ENCODE measurements at regions not wholly inside any gene's neighbourhood (a gene's known extent, or its start where the extent isn't known, plus 50 kb on each side); places are given as distances from the start of the nearest gene placed in this dataset.

GRCh38 chr15:93705753-93706455 is 525.5 kb upstream of the MCTP2 start:
- no peak for TF ChIP-seq CTCF (IDR thresholded peaks at IDR 0.05)
- H3K4me3 Mint-ChIP-seq = no peak overlapping the region
- no peak overlapping the region for H3K27ac Mint-ChIP-seq
- H3K4me1 Mint-ChIP-seq (ENCODE audit: low read depth) = peaks cover 42% of the 10 kb centered on the region
- no peak for DNase-seq
- peaks cover 9% of the 10 kb centered on the region for H3K9me3 Mint-ChIP-seq
- H3K36me3 Mint-ChIP-seq (ENCODE audit: low read depth) = peaks cover 5% of the 10 kb centered on the region; the same call in 1 of the 2 replicates
- H3K27me3 Mint-ChIP-seq (ENCODE audit: insufficient read depth) = peaks cover 2% of the 10 kb centered on the region; the same call in 1 of the 2 replicates

GRCh38 chr15:93703092-93703739 is 528.1 kb upstream of the MCTP2 start:
- DNase-seq = no peak
- H3K4me1 Mint-ChIP-seq (ENCODE audit: low read depth) = peaks cover 42% of the 10 kb centered on the region
- no peak overlapping the region for H3K4me3 Mint-ChIP-seq
- TF ChIP-seq CTCF (IDR thresholded peaks at IDR 0.05) = no peak
- peaks cover 5% of the 10 kb centered on the region; the same call in 1 of the 2 replicates for H3K36me3 Mint-ChIP-seq (ENCODE audit: low read depth)
- peaks cover 2% of the 10 kb centered on the region; the same call in 1 of the 2 replicates for H3K27me3 Mint-ChIP-seq (ENCODE audit: insufficient read depth)
- no peak overlapping the region for H3K27ac Mint-ChIP-seq
- H3K9me3 Mint-ChIP-seq = peaks cover 17% of the 10 kb centered on the region

- H3K4me3 Mint-ChIP-seq = no peak overlapping the region
- peaks cover 19% of the 10 kb centered on the region for H3K4me1 Mint-ChIP-seq (ENCODE audit: low read depth)
Observed at GRCh38 chr15:93700051-93700450, 531.3 kb upstream of the MCTP2 start.

GRCh38 chr15:93694033-93694432 is 537.3 kb upstream of the MCTP2 start:
- TF ChIP-seq CTCF (IDR thresholded peaks at IDR 0.05) = no peak
- H3K27me3 Mint-ChIP-seq (ENCODE audit: insufficient read depth) = no peaks in the 10 kb centered on the region; the same call in 1 of the 2 replicates
- H3K4me1 Mint-ChIP-seq (ENCODE audit: low read depth) = no peaks in the 10 kb centered on the region
- no peak overlapping the region for H3K27ac Mint-ChIP-seq
- DNase-seq = no peak
- H3K9me3 Mint-ChIP-seq = peaks cover 28% of the 10 kb centered on the region
- H3K36me3 Mint-ChIP-seq (ENCODE audit: low read depth) = no peaks in the 10 kb centered on the region
- H3K4me3 Mint-ChIP-seq = no peak overlapping the region

More at GRCh38 chr15:93700051-93700450, 531.3 kb upstream of the MCTP2 start:
- Mint-ChIP-seq H3K27me3 (ENCODE audit: insufficient read depth) (peaks cover 2% of the 10 kb centered on the region; the same call in 1 of the 2 replicates), H3K9me3 (peaks cover 38% of the 10 kb centered on the region), H3K36me3 (ENCODE audit: low read depth) (peaks cover 5% of the 10 kb centered on the region; the same call in 1 of the 2 replicates), H3K27ac (no peak overlapping the region)
- DNase-seq = no peak
- TF ChIP-seq CTCF (IDR thresholded peaks at IDR 0.05) = no peak

- no peak for TF ChIP-seq CTCF (IDR thresholded peaks at IDR 0.05)
- no peak for DNase-seq
- no peaks in the 10 kb centered on the region for H3K27me3 Mint-ChIP-seq (ENCODE audit: insufficient read depth)
- H3K9me3 Mint-ChIP-seq = peaks cover 19% of the 10 kb centered on the region
- H3K4me1 Mint-ChIP-seq (ENCODE audit: low read depth) = no peaks in the 10 kb centered on the region
- no peaks in the 10 kb centered on the region for H3K36me3 Mint-ChIP-seq (ENCODE audit: low read depth)
- H3K27ac Mint-ChIP-seq = no peak overlapping the region
- H3K4me3 Mint-ChIP-seq = no peak overlapping the region
Observed at GRCh38 chr15:93683651-93684050, 547.7 kb upstream of the MCTP2 start.
